Erythroblast (primary cell): ENCODE measurements at regions not wholly inside any gene's neighbourhood (a gene's known extent, or its start where the extent isn't known, plus 50 kb on each side); places are given as distances from the start of the nearest gene placed in this dataset.

ENCODE experiments used
- GATA1 ChIP-seq: IDR thresholded peaks from 2 replicates; pipeline ENCODE4 v1.6.1; 2011; ENCODE audit warnings: low read depth, mild to moderate bottlenecking, control low read depth, low read length, moderate library complexity
- POLR2A ChIP-seq: IDR thresholded peaks from 2 replicates; pipeline ENCODE4 v1.6.1; 2011; ENCODE audit warnings: mild to moderate bottlenecking, low read length

DNA sequence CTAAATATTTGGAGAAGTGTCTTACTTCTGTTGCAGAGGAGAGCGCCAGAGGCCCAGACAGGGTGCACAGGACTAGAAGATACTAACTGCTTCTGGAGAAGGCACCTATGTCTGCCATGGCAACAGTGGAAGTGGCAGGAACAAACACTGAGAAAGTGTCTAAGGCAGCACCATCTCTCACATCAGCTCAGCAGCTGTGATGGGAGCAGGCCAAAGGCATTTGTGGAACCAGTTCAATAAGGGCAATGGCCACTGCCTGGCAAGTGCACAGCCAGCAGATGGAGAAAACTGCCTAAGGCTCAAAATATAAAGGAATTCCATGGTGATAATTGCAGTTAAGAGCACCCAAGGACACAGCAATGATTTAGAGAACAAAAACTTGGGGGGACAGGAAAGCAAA, 563.0 kb upstream of the CCDC54 start:
- no peak for TF ChIP-seq POLR2A
- TF ChIP-seq GATA1 = no peak
